ENCODE measurements at regions not wholly inside any gene's neighbourhood (a gene's known extent, or its start where the extent isn't known, plus 50 kb on each side); places are given as distances from the start of the nearest gene placed in this dataset.
"Not testable (repeated sequence)": the region's sequence is repeated elsewhere in the genome, so short reads cannot be mapped to it uniquely, and the experiment has no call there.

GRCh38 chr3:31285833-31286486 is 246.8 kb upstream of the STT3B start:
- DNase-seq (ENCODE audit: low read depth, low spot score): no peak

GRCh38 chr3:31288224-31288623 is 244.5 kb upstream of the STT3B start:
- no peak for DNase-seq (ENCODE audit: low read depth, low spot score)

GRCh38 chr3:31288641-31289100 is 244.1 kb upstream of the STT3B start:
- no peak for DNase-seq (ENCODE audit: low read depth, low spot score)

GRCh38 chr3:31289584-31289983 is 243.1 kb upstream of the STT3B start:
- DNase-seq (ENCODE audit: low read depth, low spot score): no peak

- no peak for DNase-seq (ENCODE audit: low read depth, low spot score)
Measured at GRCh38 chr3:31290046-31290445, 242.7 kb upstream of the STT3B start.

- no peak for DNase-seq (ENCODE audit: low read depth, low spot score)
Measured at GRCh38 chr3:31291818-31292217, 240.9 kb upstream of the STT3B start.

- no peak for DNase-seq (ENCODE audit: low read depth, low spot score)
Measured at GRCh38 chr3:31294430-31295149, 238.1 kb upstream of the STT3B start.

- no peak for DNase-seq (ENCODE audit: low read depth, low spot score)
Measured at GRCh38 chr3:31295150-31295765, 237.5 kb upstream of the STT3B start.

GRCh38 chr3:31297726-31298298 is 234.9 kb upstream of the STT3B start:
- DNase-seq (ENCODE audit: low read depth, low spot score): no peak

GRCh38 chr3:31300456-31301443 is 232.0 kb upstream of the STT3B start:
- no peak for DNase-seq (ENCODE audit: low read depth, low spot score)

- DNase-seq (ENCODE audit: low read depth, low spot score): no peak
Measured at GRCh38 chr3:31302343-31302742, 230.4 kb upstream of the STT3B start.

GRCh38 chr3:31305340-31305739 is 227.4 kb upstream of the STT3B start:
- no peak for DNase-seq (ENCODE audit: low read depth, low spot score)

GRCh38 chr3:31307131-31307785 is 225.5 kb upstream of the STT3B start:
- DNase-seq (ENCODE audit: low read depth, low spot score): no peak

GRCh38 chr3:31311559-31311958 is 221.2 kb upstream of the STT3B start:
- DNase-seq (ENCODE audit: low read depth, low spot score): no peak

GRCh38 chr3:31312400-31312799 is 220.3 kb upstream of the STT3B start:
- DNase-seq (ENCODE audit: low read depth, low spot score): no peak

GRCh38 chr3:31314258-31314657 is 218.5 kb upstream of the STT3B start:
- DNase-seq (ENCODE audit: low read depth, low spot score): no peak

GRCh38 chr3:31319332-31319731 is 213.4 kb upstream of the STT3B start:
- no peak for DNase-seq (ENCODE audit: low read depth, low spot score)

GRCh38 chr3:31321620-31322019 is 211.1 kb upstream of the STT3B start:
- no peak for DNase-seq (ENCODE audit: low read depth, low spot score)

- no peak for DNase-seq (ENCODE audit: low read depth, low spot score)
Measured at GRCh38 chr3:31322460-31322859, 210.3 kb upstream of the STT3B start.

- not testable (repeated sequence) for DNase-seq (ENCODE audit: low read depth, low spot score)
Measured at GRCh38 chr3:31327826-31328357, 204.8 kb upstream of the STT3B start.

Data from activated naive CD8-positive, alpha-beta T cell treated with anti-CD3 and anti-CD28 coated beads, Interleukin-2, amount 50 U/mL, for 16 hours (primary cell).